ENCODE measurements at regions not wholly inside any gene's neighbourhood (a gene's known extent, or its start where the extent isn't known, plus 50 kb on each side); places are given as distances from the start of the nearest gene placed in this dataset.

DNA sequence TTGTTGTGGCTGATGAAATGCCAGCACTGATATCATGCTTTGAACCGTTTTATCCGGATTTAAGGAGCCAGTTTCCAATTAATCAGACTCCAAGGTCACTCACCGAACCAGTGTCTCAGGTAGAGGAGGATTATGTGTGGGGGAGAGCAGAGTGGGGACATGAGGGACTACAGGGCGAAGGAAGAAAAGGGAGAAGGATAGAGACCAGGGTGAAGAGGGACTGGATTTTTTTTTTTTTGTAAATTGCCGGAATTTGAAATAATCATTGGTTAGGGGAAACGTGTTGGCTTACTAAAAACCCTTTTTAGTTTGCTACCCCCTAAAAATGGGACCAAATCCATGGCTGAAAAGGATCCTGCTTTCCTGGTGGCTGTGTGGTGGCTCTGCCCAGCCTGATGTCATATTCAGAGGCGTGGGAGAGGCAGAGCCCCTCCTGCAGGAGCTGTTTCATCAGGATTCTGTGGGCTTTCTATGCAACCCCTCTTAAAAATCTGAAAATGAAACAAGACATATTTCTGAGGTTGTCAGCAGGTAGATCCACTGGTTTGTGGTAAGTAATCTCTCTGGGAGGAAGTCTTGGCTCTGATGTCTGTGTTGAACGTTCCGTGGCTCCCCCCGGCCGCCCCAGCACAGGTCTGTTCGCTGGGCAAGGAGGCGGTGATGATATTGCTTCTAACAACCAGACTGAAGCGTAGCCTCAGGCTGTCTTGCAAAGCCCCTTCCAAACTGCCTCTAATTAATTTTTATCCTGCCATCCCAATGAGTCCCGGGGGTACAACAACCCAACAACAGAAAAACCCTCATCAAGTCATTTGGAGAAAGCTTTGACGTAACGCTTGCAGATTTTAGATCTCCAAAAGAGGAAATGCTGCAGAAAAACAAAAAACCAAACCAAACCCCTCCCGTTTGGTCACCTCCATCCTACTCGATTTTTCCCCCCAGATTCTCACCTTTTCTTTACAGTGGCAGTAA is 143.0 kb upstream of the ZFHX3 start:
- 91% methylated on average over 8 of the region's 19 CpGs; no CpG with 5 or more reads in 1 of the 2 experiments for WGBS, 2 experiments (ENCODE audit: extremely low coverage in 2 of 2, insufficient read length in 1 of 2)
- no peak overlapping the region for H2BK120ac ChIP-seq (ENCODE audit: low read depth, low read length)

More for the DNA sequence above, 143.0 kb upstream of the ZFHX3 start:
- TF ChIP-seq RCOR1 (IDR thresholded peaks at IDR 0.05; ENCODE audit: insufficient replicate concordance, low read length) (no peak), SMC3 (IDR thresholded peaks at IDR 0.05; ENCODE audit: low read depth, low read length) (no peak)
- TF ChIP-seq, protein P1, sequence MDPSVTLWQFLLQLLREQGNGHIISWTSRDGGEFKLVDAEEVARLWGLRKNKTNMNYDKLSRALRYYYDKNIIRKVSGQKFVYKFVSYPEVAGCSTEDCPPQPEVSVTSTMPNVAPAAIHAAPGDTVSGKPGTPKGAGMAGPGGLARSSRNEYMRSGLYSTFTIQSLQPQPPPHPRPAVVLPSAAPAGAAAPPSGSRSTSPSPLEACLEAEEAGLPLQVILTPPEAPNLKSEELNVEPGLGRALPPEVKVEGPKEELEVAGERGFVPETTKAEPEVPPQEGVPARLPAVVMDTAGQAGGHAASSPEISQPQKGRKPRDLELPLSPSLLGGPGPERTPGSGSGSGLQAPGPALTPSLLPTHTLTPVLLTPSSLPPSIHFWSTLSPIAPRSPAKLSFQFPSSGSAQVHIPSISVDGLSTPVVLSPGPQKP (IDR thresholded peaks at IDR 0.05; ENCODE audit: borderline replicate concordance, low read depth, low read length): no peak
- H3K27ac ChIP-seq (ENCODE audit: insufficient read depth, low read length): no peak overlapping the region
- H3K14ac ChIP-seq (replicated peaks; ENCODE audit: low read depth, low read length): no peak overlapping the region
- no peak for DNase-seq
- H4K20me1 ChIP-seq (ENCODE audit: insufficient read depth, low read length): no peaks in the 10 kb centered on the region
- CTCF ChIA-PET: interaction anchor here (0.5 kb wide), 1 partner anchor 358 kb away, joined by 6 read pairs; no protein-coding TSS in a partner anchor
- POLR2A ChIA-PET (ENCODE audit: unreplicated experiment): no interaction called here
- no TSS peak for BruUV-seq (replicated peaks)
- in situ Hi-C loops (cut with MboI; ENCODE audit: low sequenced_read_pairs): no loop called here
- intact Hi-C loops (cut with micrococcal nuclease): no loop called here
- no peak overlapping the region for H3K4me3 ChIP-seq (ENCODE audit: insufficient read depth, low read depth, low read length)
- peaks cover 29% of the 10 kb centered on the region for H3K27me3 ChIP-seq (ENCODE audit: control insufficient read depth, insufficient read depth, low read length)
- H3K4me1 ChIP-seq (ENCODE audit: control insufficient read depth, insufficient read depth, low read length): no peaks in the 10 kb centered on the region
- ATAC-seq (ENCODE audit: low read depth): no peak
- H2AK9ac ChIP-seq (replicated peaks; ENCODE audit: low read depth, low read length, poor library complexity): no peak overlapping the region
- H3K23ac ChIP-seq (ENCODE audit: low read depth, low read length): no peak overlapping the region
- no peak overlapping the region for H3K4ac ChIP-seq (ENCODE audit: low read depth, low read length)
- H2AFZ ChIP-seq (replicated peaks; ENCODE audit: low read length, poor library complexity): no peak overlapping the region
- no peaks in the 10 kb centered on the region for H3K9me3 ChIP-seq (ENCODE audit: control insufficient read depth, insufficient read depth, low read length)
- no peak overlapping the region for H4K5ac ChIP-seq (ENCODE audit: low read depth, low read length)
- H3K18ac ChIP-seq (ENCODE audit: low read depth, low read length): no peak overlapping the region
- no peaks in the 10 kb centered on the region for H3K79me1 ChIP-seq (ENCODE audit: low read depth in 1 of 2, low read length in 2 of 2)
- no peak overlapping the region for H2BK15ac ChIP-seq (ENCODE audit: low read depth, low read length)
- dilution Hi-C loops (cut with HindIII; ENCODE audit: low sequenced_read_pairs, unreplicated experiment): no loop called here
- no peak overlapping the region for H4K91ac ChIP-seq (ENCODE audit: insufficient read depth, low read depth, low read length)
- no peak overlapping the region for H4K8ac ChIP-seq (ENCODE audit: low read depth in 2 of 2, low read length in 2 of 2)
- no peak overlapping the region for H2BK5ac ChIP-seq (ENCODE audit: low read depth, low read length, poor library complexity, severe bottlenecking)
- H3K56ac ChIP-seq (ENCODE audit: extremely low read depth, insufficient read depth, low read length): no peak overlapping the region
- H3K36me3 ChIP-seq (ENCODE audit: control insufficient read depth, insufficient read depth, low read length): no peaks in the 10 kb centered on the region
- no peak overlapping the region for H3K4me2 ChIP-seq (ENCODE audit: low read depth, low read length)
- H3K9ac ChIP-seq (ENCODE audit: low read depth, low read length): no peak overlapping the region
- H2AK5ac ChIP-seq (ENCODE audit: low read depth, low read length): no peak overlapping the region
- H2BK20ac ChIP-seq (ENCODE audit: low read depth, low read length): no peak overlapping the region
- no peaks in the 10 kb centered on the region for H3K9me1 ChIP-seq (ENCODE audit: insufficient read depth, low read length)
